ENCODE measurements at regions not wholly inside any gene's neighbourhood (a gene's known extent, or its start where the extent isn't known, plus 50 kb on each side); places are given as distances from the start of the nearest gene placed in this dataset.

GRCh38 chr18:78503129-78503528 is 476.5 kb upstream of the SALL3 start:
- TF ChIP-seq ZNF121 (CRISPR knock-in tag; IDR thresholded peaks at IDR 0.05), result no peak
- TF ChIP-seq RNF2 (conservative IDR thresholded peaks at IDR 0.05; ENCODE audit: low read depth), result no peak
- TF ChIP-seq ASH2L (IDR thresholded peaks at IDR 0.05; ENCODE audit: insufficient read length, low read depth, low read length), result no peak
- no peak for TF ChIP-seq ELF1 (CRISPR knock-in tag; IDR thresholded peaks at IDR 0.05)

Data from HepG2 (cell line).